RWPE1 (cell line): ENCODE measurements at regions not wholly inside any gene's neighbourhood (a gene's known extent, or its start where the extent isn't known, plus 50 kb on each side); places are given as distances from the start of the nearest gene placed in this dataset.

Experiments used
- CTCF ChIA-PET: fragments of 350-600 bp; sonication (Branson Sonifier 250); formaldehyde crosslinking; extraction: SDS; loops from one replicate; lab custom pipeline; 2021; lab: Yijun Ruan, JAX
- POLR2A ChIA-PET: fragments of 400-600 bp; formaldehyde crosslinking; extraction: SDS; loops from one replicate; lab custom pipeline; 2020; ENCODE audit warnings: antibody characterized with exemption; ENCODE audit not compliant: low non-redundant PET; lab: Yijun Ruan, JAX
- DNase-seq: peaks from one replicate; pipeline ENCODE4 v3.0.0; 2012; ENCODE audit warnings: low spot score
- H3K27ac ChIP-seq: fragments of 450-650 bp; 2 replicates; pipeline ENCODE4 v1.5.1; 2017
- TF ChIP-seq, protein P1 (sequence below): fragments of 450-650 bp; conservative IDR thresholded peaks from 2 replicates; pipeline ENCODE4 v1.5.1; 2017; ENCODE audit warnings: low read depth, mild to moderate bottlenecking

- DNase-seq, result no peak
- POLR2A ChIA-PET, result no interaction called here
- CTCF ChIA-PET, result no interaction called here
- TF ChIP-seq, protein P1, sequence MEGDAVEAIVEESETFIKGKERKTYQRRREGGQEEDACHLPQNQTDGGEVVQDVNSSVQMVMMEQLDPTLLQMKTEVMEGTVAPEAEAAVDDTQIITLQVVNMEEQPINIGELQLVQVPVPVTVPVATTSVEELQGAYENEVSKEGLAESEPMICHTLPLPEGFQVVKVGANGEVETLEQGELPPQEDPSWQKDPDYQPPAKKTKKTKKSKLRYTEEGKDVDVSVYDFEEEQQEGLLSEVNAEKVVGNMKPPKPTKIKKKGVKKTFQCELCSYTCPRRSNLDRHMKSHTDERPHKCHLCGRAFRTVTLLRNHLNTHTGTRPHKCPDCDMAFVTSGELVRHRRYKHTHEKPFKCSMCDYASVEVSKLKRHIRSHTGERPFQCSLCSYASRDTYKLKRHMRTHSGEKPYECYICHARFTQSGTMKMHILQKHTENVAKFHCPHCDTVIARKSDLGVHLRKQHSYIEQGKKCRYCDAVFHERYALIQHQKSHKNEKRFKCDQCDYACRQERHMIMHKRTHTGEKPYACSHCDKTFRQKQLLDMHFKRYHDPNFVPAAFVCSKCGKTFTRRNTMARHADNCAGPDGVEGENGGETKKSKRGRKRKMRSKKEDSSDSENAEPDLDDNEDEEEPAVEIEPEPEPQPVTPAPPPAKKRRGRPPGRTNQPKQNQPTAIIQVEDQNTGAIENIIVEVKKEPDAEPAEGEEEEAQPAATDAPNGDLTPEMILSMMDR, result no peak
- H3K27ac ChIP-seq, result no peak overlapping the region
Measured at GRCh38 chr7:153529651-153530165, 522.5 kb upstream of the DPP6 start.

DNA sequence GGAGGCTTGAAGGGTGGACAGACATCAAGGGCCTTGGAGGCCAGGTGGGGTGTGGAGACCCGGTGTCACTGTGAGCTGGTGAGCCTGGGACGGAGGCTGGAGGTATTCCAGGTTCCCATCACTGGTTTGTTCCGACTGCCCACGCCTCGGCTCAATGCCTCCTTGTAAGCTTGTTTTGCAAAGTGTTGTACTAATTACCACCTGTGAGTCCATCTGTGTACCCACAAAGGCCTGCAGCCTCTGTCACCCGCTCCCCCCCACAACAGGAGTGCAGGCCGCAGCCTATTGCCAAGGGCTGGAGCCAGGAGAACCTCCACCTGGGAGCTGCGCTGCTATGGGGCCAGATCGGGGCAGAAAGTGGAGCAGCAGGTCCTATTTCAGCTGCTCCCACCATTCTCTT, 521.8 kb upstream of the DPP6 start:
- CTCF ChIA-PET, result no interaction called here

DNA sequence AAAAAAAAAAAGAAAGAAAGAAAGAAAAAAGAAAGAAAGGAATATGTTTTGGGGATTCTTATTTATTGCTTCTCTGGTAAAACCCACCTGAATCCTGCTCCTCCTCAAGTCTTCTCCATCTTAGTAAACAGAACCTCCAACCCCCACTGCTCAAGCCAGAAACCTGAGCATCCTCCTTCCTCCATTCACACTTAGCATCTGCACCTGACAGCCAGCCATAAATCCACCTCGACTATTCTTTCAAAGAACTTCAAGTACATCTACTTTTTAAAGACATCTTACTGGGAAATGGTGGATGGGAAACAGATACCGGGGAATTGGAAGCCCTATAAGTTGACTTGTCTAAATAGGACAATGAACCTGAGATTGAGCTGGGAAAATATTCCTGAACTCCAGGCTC, 519.9 kb upstream of the DPP6 start:
- no peak for DNase-seq
- TF ChIP-seq, protein P1, result no peak
- ChIA-PET POLR2A (no interaction called here), CTCF (no interaction called here)
- no peak overlapping the region for H3K27ac ChIP-seq

More for the DNA sequence above, 521.8 kb upstream of the DPP6 start:
- POLR2A ChIA-PET, result no interaction called here
- TF ChIP-seq, protein P1, result no peak
- no peak overlapping the region for H3K27ac ChIP-seq
- no peak for DNase-seq

DNA sequence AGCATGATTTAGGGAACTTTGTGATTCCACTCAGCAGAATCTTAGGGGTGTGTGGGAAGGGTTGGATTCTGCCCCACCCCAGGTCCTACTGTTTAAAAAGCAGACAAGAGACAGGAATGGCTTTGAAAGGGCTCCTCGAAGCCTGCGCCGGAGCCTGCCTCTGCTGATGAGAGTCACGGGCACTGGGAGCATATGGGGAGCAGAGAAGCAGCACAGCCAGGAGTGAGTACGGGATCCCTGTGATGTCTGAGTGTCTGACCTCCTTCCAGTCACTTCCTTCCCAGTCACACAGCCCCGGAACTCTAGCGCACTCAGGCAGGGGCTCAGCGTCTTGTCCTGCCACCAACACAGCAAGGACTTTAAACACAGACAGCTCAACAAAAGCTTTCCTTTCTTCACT, 514.9 kb upstream of the DPP6 start:
- H3K27ac ChIP-seq, result no peak overlapping the region
- no peak for DNase-seq
- ChIA-PET CTCF (interaction anchor here (0.6 kb wide), 1 partner anchor 480 kb away, joined by 5 read pairs; no protein-coding TSS in a partner anchor), POLR2A (no interaction called here)
- TF ChIP-seq, protein P1, result no peak

DNA sequence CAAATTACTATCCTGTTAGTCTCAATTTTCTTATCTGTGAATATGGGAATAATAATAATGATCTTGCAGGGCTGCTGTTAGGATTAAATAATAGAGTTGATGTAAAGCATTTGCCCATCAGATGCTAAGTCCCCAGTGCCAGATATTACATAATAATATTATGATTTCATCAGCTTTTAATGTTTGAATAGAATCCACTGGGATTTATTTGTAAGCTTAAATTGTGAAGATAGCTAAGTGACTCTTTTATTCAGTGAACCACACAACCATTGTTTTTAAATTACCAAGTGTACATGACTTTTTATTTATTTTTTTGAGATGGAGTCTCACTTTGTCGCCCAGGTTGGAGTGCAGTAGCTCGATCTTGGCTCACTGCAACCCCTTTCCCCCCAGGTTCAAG, 510.3 kb upstream of the DPP6 start:
- TF ChIP-seq, protein P1, result no peak
- ChIA-PET POLR2A (no interaction called here), CTCF (no interaction called here)
- DNase-seq, result no peak
- no peak overlapping the region for H3K27ac ChIP-seq

DNA sequence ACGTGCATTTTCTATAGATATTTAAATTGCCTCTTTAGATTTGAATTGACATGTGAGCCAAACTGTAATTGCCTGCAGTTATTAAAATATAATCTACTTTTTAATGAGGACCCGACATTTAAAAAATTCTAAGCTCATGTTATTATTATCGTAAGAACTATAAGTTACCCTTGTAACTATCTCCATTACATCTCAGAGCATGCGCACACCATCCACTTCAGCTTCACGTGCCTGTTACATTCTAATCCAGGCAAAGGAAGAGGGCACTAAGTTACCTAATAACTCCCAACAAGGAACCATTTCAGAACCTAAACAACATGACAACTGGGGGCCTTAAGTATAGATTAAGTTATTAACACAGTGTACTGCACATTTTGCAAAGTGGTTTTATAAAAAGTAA, 509.0 kb upstream of the DPP6 start:
- TF ChIP-seq, protein P1, result no peak
- H3K27ac ChIP-seq, result no peak overlapping the region
- ChIA-PET POLR2A (no interaction called here), CTCF (no interaction called here)
- DNase-seq, result no peak
